GM21360 (cell line): ENCODE measurements at regions not wholly inside any gene's neighbourhood (a gene's known extent, or its start where the extent isn't known, plus 50 kb on each side); places are given as distances from the start of the nearest gene placed in this dataset.
"Not testable (repeated sequence)": the region's sequence is repeated elsewhere in the genome, so short reads cannot be mapped to it uniquely, and the experiment has no call there.

ENCODE experiments used
- ATAC-seq: cut with Tn5 transposase; IDR thresholded peaks from one replicate; pipeline ENCODE4 v1.9.1; 2021; ENCODE audit warnings: mild to moderate bottlenecking, moderate library complexity; ENCODE audit not compliant: unreplicated experiment

GRCh38 chr5:67889870-67890269, 325.7 kb upstream of the PIK3R1 start:
- not testable (repeated sequence) for ATAC-seq

DNA sequence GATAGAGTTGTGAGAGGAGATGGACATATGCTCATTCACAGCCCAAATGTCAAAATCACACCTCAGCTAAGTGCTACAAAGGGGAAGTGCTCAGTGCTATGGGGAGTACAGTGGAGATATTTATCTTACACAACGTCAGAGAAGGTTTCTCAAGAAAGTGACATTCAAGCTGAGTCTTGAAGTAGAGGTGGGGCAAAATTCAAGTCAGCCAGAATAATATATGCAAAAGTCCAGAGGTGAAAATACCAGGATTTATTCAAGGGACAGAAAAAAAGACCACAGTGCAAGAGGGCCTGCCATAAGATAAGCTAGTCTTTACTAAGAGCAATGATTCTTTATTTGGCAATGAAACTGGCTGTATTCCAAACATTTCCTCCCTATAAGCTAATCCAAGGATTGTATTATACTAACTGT, 327.8 kb upstream of the PIK3R1 start:
- ATAC-seq: no peak

- ATAC-seq: no peak
Observed at GRCh38 chr5:67886761-67887160, 328.8 kb upstream of the PIK3R1 start.

DNA sequence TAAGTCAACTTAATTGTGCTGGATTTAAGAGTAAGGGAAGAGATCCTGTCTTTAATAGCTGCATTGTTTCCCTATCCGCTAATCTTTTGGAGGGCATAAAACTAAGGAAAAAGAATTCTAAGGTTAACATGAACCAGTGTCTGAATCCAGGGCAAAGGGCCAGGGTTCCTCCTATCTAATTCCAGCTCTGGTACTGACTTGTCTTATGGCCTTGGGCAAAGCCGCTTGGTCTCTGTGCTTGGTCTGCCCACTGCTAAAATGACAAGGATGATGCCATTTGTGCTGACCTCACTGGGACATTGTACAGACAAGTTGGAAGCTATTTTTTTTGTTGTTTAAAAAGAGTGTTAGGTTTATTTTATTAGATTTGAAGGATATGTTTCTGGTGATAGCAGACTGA, 334.7 kb upstream of the PIK3R1 start:
- no peak for ATAC-seq

GRCh38 chr5:67880511-67880805, 335.1 kb upstream of the PIK3R1 start:
- ATAC-seq: no peak

- ATAC-seq: no peak
Observed at GRCh38 chr5:67879620-67880510, 335.7 kb upstream of the PIK3R1 start.

- no peak for ATAC-seq
Observed at GRCh38 chr5:67878933-67879332, 336.6 kb upstream of the PIK3R1 start.

DNA sequence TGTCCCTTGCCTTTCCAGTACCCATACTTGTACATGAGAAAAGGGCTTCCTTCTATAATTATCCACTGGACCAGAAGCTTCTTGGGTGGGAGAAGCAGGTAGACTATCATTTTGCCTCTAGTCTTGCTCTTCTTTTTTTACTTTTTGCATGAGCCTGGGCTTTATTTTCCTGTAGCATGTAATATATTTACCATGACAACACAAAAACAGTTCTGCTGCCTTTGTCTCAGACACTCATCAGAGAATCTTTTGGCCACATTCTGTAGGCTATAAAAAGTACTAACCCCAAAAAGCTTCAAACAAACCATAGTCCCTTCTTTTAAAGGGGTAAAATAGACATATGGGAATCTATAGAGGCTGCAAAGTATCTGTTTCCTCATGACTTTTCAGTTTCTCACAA, 339.2 kb upstream of the PIK3R1 start:
- ATAC-seq: no peak

- no peak for ATAC-seq
Observed at GRCh38 chr5:67875601-67876000, 340.0 kb upstream of the PIK3R1 start.

GRCh38 chr5:67873935-67874334, 341.6 kb upstream of the PIK3R1 start:
- ATAC-seq: no peak

- no peak for ATAC-seq
Observed at GRCh38 chr5:67870662-67871061, 344.9 kb upstream of the PIK3R1 start.

DNA sequence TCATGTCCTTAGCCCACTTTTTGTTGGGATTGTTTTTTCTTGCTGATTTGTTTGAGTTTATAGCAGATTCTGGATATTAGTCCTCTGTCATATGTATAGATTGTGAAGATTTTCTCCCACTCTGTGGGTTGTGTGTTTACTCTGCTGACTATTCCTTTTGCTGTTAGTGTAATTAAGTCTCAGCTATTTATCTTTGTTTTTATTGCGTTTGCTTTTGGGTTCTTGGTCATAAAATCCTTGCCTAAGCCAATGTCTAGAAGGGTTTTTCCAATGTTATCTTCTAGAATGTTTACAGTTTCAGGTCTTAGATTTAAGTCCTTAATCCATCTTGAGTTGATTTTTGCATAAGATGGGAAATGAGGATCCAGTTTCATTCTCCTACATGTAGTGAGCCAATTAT, 351.2 kb upstream of the PIK3R1 start:
- not testable (repeated sequence) for ATAC-seq

GRCh38 chr5:67858471-67859031, 357.0 kb upstream of the PIK3R1 start:
- no peak for ATAC-seq

- no peak for ATAC-seq
Observed at GRCh38 chr5:67857502-67857901, 358.1 kb upstream of the PIK3R1 start.

DNA sequence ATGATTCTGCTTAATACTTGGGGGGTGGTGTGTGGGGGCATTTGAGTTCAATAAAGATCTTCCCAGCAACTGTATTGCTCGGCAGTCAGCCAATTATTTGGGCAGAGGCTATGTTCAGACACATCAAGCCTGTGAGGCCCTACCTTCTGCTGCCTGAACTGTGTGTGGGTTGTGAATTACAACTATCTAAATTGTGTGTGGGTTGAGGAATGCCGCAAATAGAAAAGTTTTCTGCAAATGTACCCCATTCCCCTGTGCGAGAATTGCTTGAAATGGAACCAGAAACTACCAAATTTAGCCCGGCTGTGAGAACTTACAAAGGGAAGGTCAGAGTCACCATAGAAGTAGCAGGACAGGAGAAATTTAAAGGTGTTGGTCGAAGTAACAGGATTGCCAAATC, 360.0 kb upstream of the PIK3R1 start:
- no peak for ATAC-seq

DNA sequence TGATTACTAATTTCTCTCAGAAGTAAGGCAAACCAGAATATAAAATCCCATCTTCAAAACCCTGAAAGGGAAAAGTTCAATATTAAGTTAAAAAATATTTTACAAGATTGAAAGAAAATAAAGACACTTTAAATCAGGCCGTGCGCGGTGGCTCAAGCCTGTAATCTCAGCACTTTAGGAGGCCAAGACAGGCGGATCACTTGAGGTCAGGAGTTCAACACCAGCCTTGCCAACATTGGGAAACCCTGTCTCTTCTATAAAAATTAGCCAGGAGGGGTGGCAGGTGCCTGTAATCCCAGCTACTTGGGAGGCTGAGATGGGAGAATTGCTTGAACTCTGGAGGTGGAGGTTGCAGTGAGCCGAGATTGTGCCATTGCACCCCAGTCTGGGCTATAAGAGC, 364.6 kb upstream of the PIK3R1 start:
- not testable (repeated sequence) for ATAC-seq

GRCh38 chr5:67844924-67845323, 370.6 kb upstream of the PIK3R1 start:
- no peak for ATAC-seq

GRCh38 chr5:67842806-67843205, 372.8 kb upstream of the PIK3R1 start:
- no peak for ATAC-seq

GRCh38 chr5:67837225-67837624, 378.3 kb upstream of the PIK3R1 start:
- ATAC-seq: not testable (repeated sequence)

- not testable (repeated sequence) for ATAC-seq
Observed at GRCh38 chr5:67836496-67836895, 379.1 kb upstream of the PIK3R1 start.

- no peak for ATAC-seq
Observed at GRCh38 chr5:67831048-67831447, 384.5 kb upstream of the PIK3R1 start.

DNA sequence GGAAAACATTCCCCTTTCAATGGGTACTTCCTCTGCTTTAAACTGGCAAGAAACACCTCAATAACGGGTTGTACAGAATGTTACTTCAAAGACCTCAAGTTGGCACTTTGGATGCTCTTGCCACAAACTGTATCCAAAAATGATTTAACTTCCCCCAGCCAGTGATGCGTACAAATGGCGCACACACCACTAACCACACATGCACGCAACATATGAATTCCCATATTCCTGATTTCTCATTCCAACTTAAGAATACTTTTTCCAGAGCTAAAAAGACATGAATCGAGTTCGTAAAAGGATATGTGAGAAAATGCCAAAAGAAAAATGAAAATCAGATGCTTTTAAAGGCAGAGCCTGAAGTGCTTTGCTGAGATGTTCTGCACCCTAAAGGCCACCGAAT, 388.0 kb upstream of the PIK3R1 start:
- ATAC-seq: no peak

DNA sequence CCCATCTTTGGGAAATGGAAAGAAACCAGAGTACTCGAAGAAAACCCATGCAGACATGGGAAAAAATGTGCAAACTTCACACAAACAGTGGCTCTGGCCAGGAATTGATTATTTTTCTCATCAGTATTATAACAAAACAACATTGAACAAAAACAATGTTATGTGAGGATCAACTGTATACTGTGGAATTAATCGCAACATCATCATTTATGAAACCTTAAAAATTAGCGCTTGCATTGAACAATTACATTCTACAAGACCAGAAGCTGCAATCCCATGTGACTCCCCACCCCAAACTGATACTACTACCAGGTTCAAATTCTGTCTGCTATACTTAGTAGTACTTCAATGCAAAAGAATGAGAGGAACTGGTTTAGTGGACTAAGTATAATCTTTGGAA, 390.7 kb upstream of the PIK3R1 start:
- ATAC-seq: no peak
